GM12878 (cell line): ENCODE measurements at regions not wholly inside any gene's neighbourhood (a gene's known extent, or its start where the extent isn't known, plus 50 kb on each side); places are given as distances from the start of the nearest gene placed in this dataset.

ENCODE experiments used
- ATAC-seq: fragments of 200-7000 bp; cut with Tn5 transposase; 3 replicates; pipeline ENCODE4 v1.9.1; 2020; ENCODE audit warnings: mild to moderate bottlenecking, moderate library complexity
- BruUV-seq: library from RNA; stranded (reverse); fragments of 400-500 nt; replicated peaks from 2 replicates; lab custom pipeline; 2021; lab: Mats Ljungman, UMichigan
- CTCF ChIA-PET: fragments of 300-600 bp; sonication (Branson Sonifier 250); formaldehyde crosslinking; extraction: SDS; loops from one replicate; lab custom pipeline; 2021; ENCODE audit warnings: inconsistent platforms; lab: Yijun Ruan, JAX
- POLR2A ChIA-PET: fragments of 350-600 bp; formaldehyde crosslinking; extraction: SDS; loops from one replicate; lab custom pipeline; 2021; ENCODE audit warnings: inconsistent platforms; lab: Charles Lee
- RAD21 ChIA-PET: fragments of 300-600 bp; sonication (Branson Sonifier 250); formaldehyde crosslinking; loops from one replicate; lab custom pipeline; 2023; ENCODE audit warnings: antibody characterized with exemption; ENCODE audit not compliant: unreplicated experiment; lab: Charles Lee
- SMC1A ChIA-PET: fragments of 300-600 bp; sonication (Branson Sonifier 250); formaldehyde crosslinking; loops from one replicate; lab custom pipeline; 2023; ENCODE audit not compliant: unreplicated experiment, uncharacterized antibody; lab: Charles Lee
- DNase-seq: peaks from one replicate; pipeline ENCODE4 v3.0.0-alpha.2; 2011; ENCODE audit warnings: low read depth, low spot score
- FAIRE-seq: peaks from 3 replicates; lab custom pipeline; 2011; peaks lifted over from hg19 to GRCh38; lab: Jason Lieb, UNC
- H2AFZ ChIP-seq: 2 replicates; pipeline ENCODE4 v1.6.0; 2011; ENCODE audit warnings: low read depth, low read length, control low read depth; ENCODE audit not compliant: control insufficient read depth
- H3K27ac ChIP-seq: 2 replicates; pipeline ENCODE4 v1.5.1; 2011; ENCODE audit warnings: control low read depth; ENCODE audit not compliant: control insufficient read depth, insufficient read depth
- H3K27me3 ChIP-seq, 2 experiments: replicated peaks in 1 of 2; 2 replicates each; pipeline versions ENCODE4 v1.6.0 to v1.6.1; 2011; ENCODE audit warnings: low read length in 1 of 2; ENCODE audit not compliant: control insufficient read depth in 2 of 2, insufficient read depth in 2 of 2
- H3K36me3 ChIP-seq, 2 experiments: 2 replicates each; pipeline ENCODE4 v1.5.1; 2011; ENCODE audit warnings: low read length in 1 of 2; ENCODE audit not compliant: control insufficient read depth in 2 of 2, insufficient read depth in 2 of 2
- H3K4me1 ChIP-seq: 2 replicates; pipeline ENCODE4 v1.6.1; 2011; ENCODE audit warnings: mild to moderate bottlenecking, low read length, moderate library complexity, mixed read lengths; ENCODE audit not compliant: control insufficient read depth, insufficient read depth
- H3K4me2 ChIP-seq: 2 replicates; pipeline ENCODE4 v1.6.0; 2011; ENCODE audit warnings: control low read depth; ENCODE audit not compliant: control insufficient read depth, insufficient read depth
- H3K4me3 ChIP-seq: fragments of 200-600 bp; sonication (generic); 2 replicates; pipeline ENCODE4 v1.5.1; 2016
- H3K79me2 ChIP-seq: 2 replicates; pipeline ENCODE4 v1.6.0; 2011; ENCODE audit warnings: low read length; ENCODE audit not compliant: control insufficient read depth, insufficient read depth
- H3K9ac ChIP-seq: 2 replicates; pipeline ENCODE4 v1.8.0; 2011; ENCODE audit warnings: low read length, control low read depth, mixed read lengths; ENCODE audit not compliant: control insufficient read depth, insufficient read depth
- H3K9me3 ChIP-seq: replicated peaks from 3 replicates; pipeline ENCODE4 v1.5.1; 2011; ENCODE audit warnings: mild to moderate bottlenecking, low read length; ENCODE audit not compliant: control insufficient read depth, insufficient read depth
- H4K20me1 ChIP-seq: 2 replicates; pipeline ENCODE4 v1.6.0; 2011; ENCODE audit not compliant: control insufficient read depth, insufficient read depth
- BHLHE40 ChIP-seq, 2 experiments: fragments of 450-650 bp in 1 of 2; IDR thresholded peaks; 2 replicates each; pipeline ENCODE4 v1.6.1; 2011 to 2017; ENCODE audit warnings: low read depth in 2 of 2, borderline replicate concordance in 1 of 2, improper control_type of control experiment in 1 of 2, low read length in 1 of 2, mild to moderate bottlenecking in 1 of 2
- DPF2 ChIP-seq: fragments of 450-650 bp; IDR thresholded peaks from 2 replicates; pipeline ENCODE4 v1.6.1; 2017; ENCODE audit warnings: mild to moderate bottlenecking
- ELK1 ChIP-seq: IDR thresholded peaks from 2 replicates; pipeline ENCODE4 v1.6.1; 2012; ENCODE audit warnings: low read depth, low read length, improper control_type of control experiment
- HDAC2 ChIP-seq: fragments of 200-600 bp; sonication (generic); IDR thresholded peaks from 2 replicates; pipeline ENCODE4 v1.6.1; 2017
- KDM1A ChIP-seq: fragments of 200-600 bp; sonication (generic); IDR thresholded peaks from 2 replicates; pipeline ENCODE4 v1.6.1; 2016; ENCODE audit warnings: borderline replicate concordance
- POLR2A ChIP-seq: IDR thresholded peaks from 2 replicates; pipeline ENCODE4 v1.6.1; 2011; ENCODE audit warnings: low read depth, mild to moderate bottlenecking, low read length
- RBBP5 ChIP-seq: fragments of 200-600 bp; sonication (generic); conservative IDR thresholded peaks from 2 replicates; pipeline ENCODE4 v1.6.1; 2016
- RCOR1 ChIP-seq: conservative IDR thresholded peaks from 2 replicates; pipeline ENCODE4 v1.6.1; 2012; ENCODE audit warnings: low read depth, low read length, improper control_type of control experiment
- RUNX3 ChIP-seq: IDR thresholded peaks from 2 replicates; pipeline ENCODE4 v1.6.1; 2012; ENCODE audit warnings: low read length, inconsistent platforms
- SREBF2 ChIP-seq: IDR thresholded peaks from 2 replicates; pipeline ENCODE4 v1.6.1; 2012; ENCODE audit warnings: mild to moderate bottlenecking, low read length
- SRF ChIP-seq, 2 experiments: IDR thresholded peaks; 2 replicates each; pipeline ENCODE4 v1.6.1; 2011; ENCODE audit warnings: low read depth in 2 of 2, low read length in 2 of 2, mild to moderate bottlenecking in 1 of 2, moderate library complexity in 1 of 2
- YBX1 ChIP-seq: fragments of 450-650 bp; IDR thresholded peaks from 2 replicates; pipeline ENCODE4 v1.6.1; 2016; ENCODE audit warnings: antibody characterized with exemption
- ZBTB11 ChIP-seq: fragments of 450-650 bp; formaldehyde crosslinking; IDR thresholded peaks from 2 replicates; pipeline ENCODE4 v1.5.0; 2022; ENCODE audit warnings: mild to moderate bottlenecking, missing genetic modification characterization
- ZNF207 ChIP-seq: fragments of 450-650 bp; IDR thresholded peaks from 2 replicates; pipeline ENCODE4 v1.6.1; 2014; ENCODE audit warnings: antibody characterized with exemption, mild to moderate bottlenecking, borderline replicate concordance
- ZNF622 ChIP-seq: fragments of 450-650 bp; IDR thresholded peaks from 2 replicates; pipeline ENCODE4 v1.6.1; 2017; ENCODE audit warnings: mild to moderate bottlenecking, inconsistent platforms
- WGBS: methylation state at CpG from one replicate; pipeline ENCODE4 v1.1.6; 2016; ENCODE audit warnings: low lambda C conversion rate; ENCODE audit not compliant: insufficient replicate concordance, insufficient coverage; ENCODE audit errors: missing lambda C conversion rate; 5-methylcytosine and 5-hydroxymethylcytosine counted together
- in situ Hi-C: fragments of 300-500 bp; cut with MboI; formaldehyde crosslinking; loops from 9 replicates; pipeline ENCODE4 v1.14.3; 2018; ENCODE audit warnings: mixed read lengths
- intact Hi-C: fragments of 100-400 bp; cut with micrococcal nuclease; formaldehyde crosslinking; loops from one replicate; pipeline ENCODE4 v1.14.2; 2022; ENCODE audit not compliant: unreplicated experiment
- TF ChIP-seq, protein P1 (sequence below): fragments of 450-650 bp; formaldehyde crosslinking; IDR thresholded peaks from 2 replicates; pipeline ENCODE4 v1.4.0; 2022; ENCODE audit warnings: mild to moderate bottlenecking, moderate library complexity
- TF ChIP-seq, protein P2 (sequence below): fragments of 450-650 bp; IDR thresholded peaks from 2 replicates; pipeline ENCODE4 v1.6.1; 2017; ENCODE audit warnings: mild to moderate bottlenecking, low read depth, inconsistent platforms; ENCODE audit not compliant: poor library complexity, severe bottlenecking

DNA sequence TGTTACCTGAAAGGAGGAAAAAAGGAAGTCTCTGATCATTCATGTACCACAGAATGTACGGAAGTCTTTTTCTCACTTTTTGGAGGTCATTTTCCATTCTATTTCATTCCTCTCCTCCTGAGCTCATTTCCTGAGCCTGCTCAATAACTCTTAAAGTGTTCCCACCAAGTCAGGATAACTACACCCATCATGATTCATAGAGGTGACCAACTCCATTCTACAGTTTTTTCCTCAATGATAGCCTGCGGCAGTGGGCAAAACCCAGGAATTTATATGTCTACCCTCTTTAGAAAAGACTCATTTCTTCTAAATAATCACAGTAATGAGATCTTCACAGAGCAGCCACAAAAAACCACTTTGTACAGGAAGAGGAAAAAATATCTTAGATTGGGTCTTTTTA lies 372.5 kb downstream of the RBM43 start:
- POLR2A ChIA-PET: interaction anchor here (0.6 kb wide), 1 partner anchor 960 kb away, joined by 3 read pairs; no protein-coding TSS in a partner anchor
- TF ChIP-seq YBX1: no peak
- no peak for TF ChIP-seq SREBF2
- no peak for TF ChIP-seq ZNF622
- no peak for TF ChIP-seq HDAC2
- no peak for TF ChIP-seq KDM1A
- TF ChIP-seq ZBTB11: no peak
- no peak for TF ChIP-seq RBBP5
- no peak for TF ChIP-seq BHLHE40 (IDR thresholded peaks at IDR 0.05; ENCODE audit: borderline replicate concordance in 1 of 2, low read depth in 2 of 2, low read length in 1 of 2)
- TF ChIP-seq POLR2A: no peak
- no peak for TF ChIP-seq SRF (IDR thresholded peaks at IDR 0.05; ENCODE audit: low read depth in 2 of 2, low read length in 2 of 2)
- no peak for TF ChIP-seq ZNF207
- TF ChIP-seq DPF2: no peak
- TF ChIP-seq, protein P1, sequence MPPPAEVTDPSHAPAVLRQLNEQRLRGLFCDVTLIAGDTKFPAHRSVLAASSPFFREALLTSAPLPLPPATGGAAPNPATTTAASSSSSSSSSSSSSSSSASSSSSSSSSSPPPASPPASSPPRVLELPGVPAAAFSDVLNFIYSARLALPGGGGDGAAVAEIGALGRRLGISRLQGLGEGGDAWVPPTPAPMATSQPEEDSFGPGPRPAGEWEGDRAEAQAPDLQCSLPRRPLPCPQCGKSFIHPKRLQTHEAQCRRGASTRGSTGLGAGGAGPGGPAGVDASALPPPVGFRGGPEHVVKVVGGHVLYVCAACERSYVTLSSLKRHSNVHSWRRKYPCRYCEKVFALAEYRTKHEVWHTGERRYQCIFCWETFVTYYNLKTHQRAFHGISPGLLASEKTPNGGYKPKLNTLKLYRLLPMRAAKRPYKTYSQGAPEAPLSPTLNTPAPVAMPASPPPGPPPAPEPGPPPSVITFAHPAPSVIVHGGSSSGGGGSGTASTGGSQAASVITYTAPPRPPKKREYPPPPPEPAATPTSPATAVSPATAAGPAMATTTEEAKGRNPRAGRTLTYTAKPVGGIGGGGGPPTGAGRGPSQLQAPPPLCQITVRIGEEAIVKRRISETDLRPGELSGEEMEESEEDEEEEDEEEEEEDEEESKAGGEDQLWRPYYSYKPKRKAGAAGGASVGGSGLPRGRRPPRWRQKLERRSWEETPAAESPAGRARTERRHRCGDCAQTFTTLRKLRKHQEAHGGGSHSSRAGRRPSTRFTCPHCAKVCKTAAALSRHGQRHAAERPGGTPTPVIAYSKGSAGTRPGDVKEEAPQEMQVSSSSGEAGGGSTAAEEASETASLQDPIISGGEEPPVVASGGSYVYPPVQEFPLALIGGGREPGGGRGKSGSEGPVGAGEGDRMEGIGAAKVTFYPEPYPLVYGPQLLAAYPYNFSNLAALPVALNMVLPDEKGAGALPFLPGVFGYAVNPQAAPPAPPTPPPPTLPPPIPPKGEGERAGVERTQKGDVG (CRISPR knock-in tag): no peak
- no peak for TF ChIP-seq ELK1
- TF ChIP-seq, protein P2, sequence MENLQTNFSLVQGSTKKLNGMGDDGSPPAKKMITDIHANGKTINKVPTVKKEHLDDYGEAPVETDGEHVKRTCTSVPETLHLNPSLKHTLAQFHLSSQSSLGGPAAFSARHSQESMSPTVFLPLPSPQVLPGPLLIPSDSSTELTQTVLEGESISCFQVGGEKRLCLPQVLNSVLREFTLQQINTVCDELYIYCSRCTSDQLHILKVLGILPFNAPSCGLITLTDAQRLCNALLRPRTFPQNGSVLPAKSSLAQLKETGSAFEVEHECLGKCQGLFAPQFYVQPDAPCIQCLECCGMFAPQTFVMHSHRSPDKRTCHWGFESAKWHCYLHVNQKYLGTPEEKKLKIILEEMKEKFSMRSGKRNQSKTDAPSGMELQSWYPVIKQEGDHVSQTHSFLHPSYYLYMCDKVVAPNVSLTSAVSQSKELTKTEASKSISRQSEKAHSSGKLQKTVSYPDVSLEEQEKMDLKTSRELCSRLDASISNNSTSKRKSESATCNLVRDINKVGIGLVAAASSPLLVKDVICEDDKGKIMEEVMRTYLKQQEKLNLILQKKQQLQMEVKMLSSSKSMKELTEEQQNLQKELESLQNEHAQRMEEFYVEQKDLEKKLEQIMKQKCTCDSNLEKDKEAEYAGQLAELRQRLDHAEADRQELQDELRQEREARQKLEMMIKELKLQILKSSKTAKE: no peak
- TF ChIP-seq RUNX3: no peak
- TF ChIP-seq RCOR1: no peak

More for the DNA sequence above, 372.5 kb downstream of the RBM43 start:
- ChIA-PET RAD21 (no interaction called here), CTCF (no interaction called here), SMC1A (interaction anchor here (0.6 kb wide), 1 partner anchor 935 kb away, joined by 3 read pairs; no protein-coding TSS in a partner anchor)
- no TSS peak for BruUV-seq
- H3K9me3 ChIP-seq: no peaks in the 10 kb centered on the region
- no peak overlapping the region for H3K4me3 ChIP-seq
- no peaks in the 10 kb centered on the region for H3K79me2 ChIP-seq
- no peak overlapping the region for H3K27ac ChIP-seq
- H3K4me1 ChIP-seq: no peaks in the 10 kb centered on the region
- no peak overlapping the region for H3K4me2 ChIP-seq
- H3K36me3 ChIP-seq: no peaks in the 10 kb centered on the region
- 50% methylated on average over 2 of the region's 2 CpGs for WGBS
- H4K20me1 ChIP-seq: no peaks in the 10 kb centered on the region
- 0 out of 4 replicates have a peak, but pooled peaks cover 0 to 4% of the 10 kb centered on the region in 2 experiments for H3K27me3 ChIP-seq
- intact Hi-C loops: no loop called here
- H2AFZ ChIP-seq: no peak overlapping the region
- FAIRE-seq (no peak), ATAC-seq (no peak), DNase-seq (no peak)
- in situ Hi-C loops: no loop called here
- no peak overlapping the region for H3K9ac ChIP-seq
